ENCODE measurements at regions not wholly inside any gene's neighbourhood (a gene's known extent, or its start where the extent isn't known, plus 50 kb on each side); places are given as distances from the start of the nearest gene placed in this dataset.

- no peak for TF ChIP-seq POLR2A (IDR thresholded peaks at IDR 0.05)
- TF ChIP-seq, protein P1, sequence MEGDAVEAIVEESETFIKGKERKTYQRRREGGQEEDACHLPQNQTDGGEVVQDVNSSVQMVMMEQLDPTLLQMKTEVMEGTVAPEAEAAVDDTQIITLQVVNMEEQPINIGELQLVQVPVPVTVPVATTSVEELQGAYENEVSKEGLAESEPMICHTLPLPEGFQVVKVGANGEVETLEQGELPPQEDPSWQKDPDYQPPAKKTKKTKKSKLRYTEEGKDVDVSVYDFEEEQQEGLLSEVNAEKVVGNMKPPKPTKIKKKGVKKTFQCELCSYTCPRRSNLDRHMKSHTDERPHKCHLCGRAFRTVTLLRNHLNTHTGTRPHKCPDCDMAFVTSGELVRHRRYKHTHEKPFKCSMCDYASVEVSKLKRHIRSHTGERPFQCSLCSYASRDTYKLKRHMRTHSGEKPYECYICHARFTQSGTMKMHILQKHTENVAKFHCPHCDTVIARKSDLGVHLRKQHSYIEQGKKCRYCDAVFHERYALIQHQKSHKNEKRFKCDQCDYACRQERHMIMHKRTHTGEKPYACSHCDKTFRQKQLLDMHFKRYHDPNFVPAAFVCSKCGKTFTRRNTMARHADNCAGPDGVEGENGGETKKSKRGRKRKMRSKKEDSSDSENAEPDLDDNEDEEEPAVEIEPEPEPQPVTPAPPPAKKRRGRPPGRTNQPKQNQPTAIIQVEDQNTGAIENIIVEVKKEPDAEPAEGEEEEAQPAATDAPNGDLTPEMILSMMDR (IDR thresholded peaks at IDR 0.05) = no peak
Measured at GRCh38 chr6:7045331-7045730, 62.4 kb upstream of the RREB1 start.

All from uterus (tissue), 2 donors.